HCT116 (cell line): ENCODE measurements at regions not wholly inside any gene's neighbourhood (a gene's known extent, or its start where the extent isn't known, plus 50 kb on each side); places are given as distances from the start of the nearest gene placed in this dataset.

ENCODE experiments used
- ATAC-seq: fragments of 200-7000 bp; cut with Tn5 transposase; 2 replicates; pipeline ENCODE4 v1.9.1; 2020; ENCODE audit warnings: mild to moderate bottlenecking, moderate library complexity
- BruUV-seq: library from RNA; stranded (reverse); fragments of 400-500 nt; replicated peaks from 2 replicates; lab custom pipeline; 2021; lab: Mats Ljungman, UMichigan
- CTCF ChIA-PET: fragments of 300-600 bp; sonication (Branson Sonifier 250); formaldehyde crosslinking; loops from one replicate; lab custom pipeline; 2021; ENCODE audit warnings: antibody characterized with exemption; lab: Charles Lee
- POLR2A ChIA-PET: fragments of 300-600, 350-600 bp; sonication (Branson Sonifier 250); formaldehyde crosslinking; loops from one replicate; lab custom pipeline; 2021; ENCODE audit warnings: antibody characterized with exemption; lab: Charles Lee
- RAD21 ChIA-PET, 2 experiments: fragments of 300-600 bp; sonication (Branson Sonifier 250); formaldehyde crosslinking; loops; one replicate each; lab custom pipeline; 2023; ENCODE audit warnings: low total read pairs in 2 of 2; ENCODE audit not compliant: uncharacterized antibody in 2 of 2, unreplicated experiment in 2 of 2, low non-redundant PET in 1 of 2; lab: Charles Lee
- DNase-seq: peaks from one replicate; pipeline ENCODE4 v3.0.0-alpha.2; 2010; ENCODE audit warnings: low read depth, low spot score
- H2AFZ ChIP-seq: fragments of 200-600 bp; shearing (Covaris generic), sonication (generic); 2 replicates; pipeline ENCODE4 v1.6.1; 2017; ENCODE audit warnings: low read depth, mixed run types, mixed read lengths, antibody characterized with exemption, low read length; ENCODE audit not compliant: poor library complexity, severe bottlenecking
- H3K27ac ChIP-seq: 2 replicates; pipeline ENCODE4 v1.5.1; 2012; ENCODE audit warnings: low read depth, low read length
- H3K27me3 ChIP-seq: fragments of 200-600 bp; sonication (generic); 2 replicates; pipeline ENCODE4 v1.6.1; 2016; ENCODE audit warnings: mixed run types, low read length, mixed read lengths; ENCODE audit not compliant: insufficient read depth
- H3K36me3 ChIP-seq, 2 experiments: fragments of 200-500 bp in 1 of 2; fragments of 200-600 bp in 1 of 2; sonication (Bioruptor generic) in 1 of 2; sonication (generic) in 1 of 2; 2 replicates each; pipeline versions ENCODE4 v1.5.1 to v1.6.1; 2014 to 2016; ENCODE audit warnings: low read length in 2 of 2, inconsistent platforms in 1 of 2, mixed read lengths in 1 of 2, mixed run types in 1 of 2; ENCODE audit not compliant: insufficient read depth in 2 of 2, control insufficient read depth in 1 of 2
- H3K4me1 ChIP-seq, 2 experiments: fragments of 200-600 bp in 1 of 2; sonication (generic) in 1 of 2; 2 replicates each; pipeline versions ENCODE4 v1.5.1 to v1.6.1; 2012 to 2017; ENCODE audit warnings: low read length in 2 of 2, inconsistent platforms in 1 of 2, mild to moderate bottlenecking in 1 of 2, mixed read lengths in 1 of 2, mixed run types in 1 of 2, moderate library complexity in 1 of 2; ENCODE audit not compliant: insufficient read depth in 2 of 2, control insufficient read depth in 1 of 2
- H3K4me2 ChIP-seq: fragments of 200-600 bp; sonication (generic); 2 replicates; pipeline ENCODE4 v1.6.1; 2017; ENCODE audit warnings: mixed run types, low read length, mixed read lengths
- H3K4me3 ChIP-seq, 2 experiments: fragments of 200-600 bp in 1 of 2; sonication (generic) in 1 of 2; replicated peaks in 1 of 2; 2 replicates each; pipeline ENCODE4 v1.5.1; 2011 to 2016; ENCODE audit warnings: low read length in 2 of 2, control low read depth in 1 of 2, low read depth in 1 of 2, mild to moderate bottlenecking in 1 of 2, mixed read lengths in 1 of 2, mixed run types in 1 of 2
- H3K79me2 ChIP-seq: fragments of 200-600 bp; sonication (generic); 2 replicates; pipeline ENCODE4 v1.6.1; 2017; ENCODE audit warnings: mild to moderate bottlenecking, mixed run types, low read length, moderate library complexity, mixed read lengths; ENCODE audit not compliant: insufficient read depth
- H3K9ac ChIP-seq: fragments of 200-600 bp; sonication (generic); 2 replicates; pipeline ENCODE4 v1.6.1; 2016; ENCODE audit warnings: low read length, mixed read lengths
- H3K9me2 ChIP-seq: fragments of 200-600 bp; sonication (generic), shearing (Covaris generic); 2 replicates; pipeline ENCODE4 v1.6.1; 2017; ENCODE audit warnings: mixed run types, mild to moderate bottlenecking, moderate library complexity; ENCODE audit not compliant: insufficient read depth
- H3K9me3 ChIP-seq, 2 experiments: fragments of 200-500 bp in 1 of 2; fragments of 200-600 bp in 1 of 2; sonication (Bioruptor generic) in 1 of 2; sonication (generic) in 1 of 2; 2 replicates each; pipeline ENCODE4 v1.6.1; 2014 to 2017; ENCODE audit warnings: low read length in 2 of 2, mixed read lengths in 2 of 2, inconsistent platforms in 1 of 2, low read depth in 1 of 2, mild to moderate bottlenecking in 1 of 2, mixed run types in 1 of 2, moderate library complexity in 1 of 2; ENCODE audit not compliant: control insufficient read depth in 1 of 2, insufficient read depth in 1 of 2
- H4K20me1 ChIP-seq: fragments of 200-600 bp; sonication (generic), shearing (Covaris generic); 2 replicates; pipeline ENCODE4 v1.6.1; 2017; ENCODE audit warnings: mixed run types, mild to moderate bottlenecking, moderate library complexity; ENCODE audit not compliant: insufficient read depth
- ATF3 ChIP-seq: IDR thresholded peaks from 2 replicates; pipeline ENCODE4 v1.6.1; 2012
- CEBPB ChIP-seq: IDR thresholded peaks from 2 replicates; pipeline ENCODE4 v1.6.1; 2012; ENCODE audit warnings: low read depth
- ELF1 ChIP-seq: IDR thresholded peaks from 2 replicates; pipeline ENCODE4 v1.6.1; 2012; ENCODE audit warnings: low read depth, borderline replicate concordance
- EZH2 ChIP-seq: fragments of 200-600 bp; sonication (generic); IDR thresholded peaks from 2 replicates; pipeline ENCODE4 v1.6.1; 2017; ENCODE audit warnings: antibody characterized with exemption, mixed run types
- POLR2AphosphoS5 ChIP-seq: IDR thresholded peaks from 2 replicates; pipeline ENCODE4 v1.6.1; 2011; ENCODE audit warnings: mild to moderate bottlenecking, low read depth, low read length, moderate library complexity
- RAD21 ChIP-seq: IDR thresholded peaks from 2 replicates; pipeline ENCODE4 v1.6.1; 2012; ENCODE audit warnings: low read depth, mild to moderate bottlenecking
- REST ChIP-seq: IDR thresholded peaks from 2 replicates; pipeline ENCODE4 v1.6.1; 2012; ENCODE audit warnings: low read depth
- ZFX ChIP-seq: fragments of 450-650 bp; IDR thresholded peaks from 2 replicates; pipeline ENCODE4 v1.6.1; 2017
- intact Hi-C: fragments of 100-400 bp; cut with micrococcal nuclease; formaldehyde crosslinking; loops from 2 replicates; pipeline ENCODE4 v1.10.0; 2022

GRCh38 chr15:69848551-69849231 lies 249.0 kb downstream of the TLE3 start (continued):
- TF ChIP-seq REST: no peak
- no peak for TF ChIP-seq CEBPB
- no peak for TF ChIP-seq EZH2
- TF ChIP-seq POLR2AphosphoS5: no peak

- ChIA-PET POLR2A (no interaction called here), RAD21 (no interaction called here)
- H3K27me3 ChIP-seq: peaks cover 13% of the 10 kb centered on the region; the same call in 1 of the 2 replicates
- H4K20me1 ChIP-seq: no peaks in the 10 kb centered on the region
- no peak overlapping the region for H2AFZ ChIP-seq
- no TSS peak for BruUV-seq
- no peak overlapping the region for H3K27ac ChIP-seq
- no peaks in the 10 kb centered on the region for H3K79me2 ChIP-seq
- H3K4me1 ChIP-seq: peaks cover 10 to 24% of the 10 kb centered on the region in 2 experiments
- no peak overlapping the region for H3K4me2 ChIP-seq
- no peaks in the 10 kb centered on the region for H3K36me3 ChIP-seq
- TF ChIP-seq RAD21 (no peak), ATF3 (no peak), ELF1 (no peak), ZFX (no peak)
- TF ChIP-seq, all 23 proteins: peak for 0
- intact Hi-C loops: no loop called here
- no peak overlapping the region for H3K9ac ChIP-seq
- no peak overlapping the region for H3K4me3 ChIP-seq
- DNase-seq (no peak), ATAC-seq (no peak)
- CTCF ChIA-PET: no interaction called here
- H3K9me3 ChIP-seq: no peaks in the 10 kb centered on the region
- H3K9me2 ChIP-seq: no peaks in the 10 kb centered on the region; the same call in 1 of the 2 replicates
Measured at GRCh38 chr15:69849232-69849610, 248.5 kb downstream of the TLE3 start.
